ENCODE measurements at regions not wholly inside any gene's neighbourhood (a gene's known extent, or its start where the extent isn't known, plus 50 kb on each side); places are given as distances from the start of the nearest gene placed in this dataset.

- no peak for TF ChIP-seq CTCF (conservative IDR thresholded peaks at IDR 0.05 in 1 of 2, IDR thresholded peaks at IDR 0.05 in 1 of 2; ENCODE audit: low read depth in 1 of 2, low read length in 2 of 2)
- no peak for TF ChIP-seq EZH2 (IDR thresholded peaks at IDR 0.05; ENCODE audit: low read length, missing control alignments)
Observed at GRCh38 chr20:4532772-4533171, 153.5 kb upstream of the PRNP start.

Data from fibroblast of lung (primary cell).